ENCODE measurements at regions not wholly inside any gene's neighbourhood (a gene's known extent, or its start where the extent isn't known, plus 50 kb on each side); places are given as distances from the start of the nearest gene placed in this dataset.

DNA sequence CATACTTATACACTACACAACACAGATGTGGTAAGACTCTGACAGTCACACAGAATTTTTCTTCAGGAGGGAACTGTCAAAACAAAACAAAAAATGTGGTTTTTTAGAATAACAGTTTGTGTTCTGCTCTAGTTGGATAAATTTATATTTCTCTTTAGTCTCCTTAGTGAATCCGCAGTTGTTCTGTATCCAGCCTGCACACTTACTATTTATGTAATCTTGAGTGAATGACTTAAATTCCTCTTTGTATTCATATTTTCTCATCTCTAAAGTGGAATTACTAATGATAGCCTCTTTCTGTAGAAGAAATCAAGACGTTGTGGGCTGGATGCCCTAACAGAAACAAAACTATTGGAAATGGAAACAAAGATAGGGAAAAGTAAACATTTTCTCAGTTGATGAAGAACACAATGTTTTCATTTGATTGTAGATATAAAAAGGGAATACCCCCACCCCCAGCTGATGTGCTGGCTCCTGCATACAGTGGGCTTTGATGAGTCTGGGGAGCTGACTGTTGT is 375.2 kb downstream of the TRIB2 start:
- TF ChIP-seq, protein P1, sequence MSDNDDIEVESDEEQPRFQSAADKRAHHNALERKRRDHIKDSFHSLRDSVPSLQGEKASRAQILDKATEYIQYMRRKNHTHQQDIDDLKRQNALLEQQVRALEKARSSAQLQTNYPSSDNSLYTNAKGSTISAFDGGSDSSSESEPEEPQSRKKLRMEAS (IDR thresholded peaks at IDR 0.05): no peak
- no peak for TF ChIP-seq YY1 (IDR thresholded peaks at IDR 0.05; ENCODE audit: low read depth)
- TF ChIP-seq ZBTB7A (IDR thresholded peaks at IDR 0.05; ENCODE audit: low read depth): no peak
- no peak for TF ChIP-seq TCF12 (IDR thresholded peaks at IDR 0.05; ENCODE audit: low read depth)
- TF ChIP-seq TAF1 (IDR thresholded peaks at IDR 0.05; ENCODE audit: low read depth): no peak
- no peak for TF ChIP-seq NFIC (IDR thresholded peaks at IDR 0.05)
- TF ChIP-seq FOXM1 (IDR thresholded peaks at IDR 0.05; ENCODE audit: borderline replicate concordance, low read depth): no peak

Measured in Ishikawa (cell line).